PC-9 (cell line): ENCODE measurements at regions not wholly inside any gene's neighbourhood (a gene's known extent, or its start where the extent isn't known, plus 50 kb on each side); places are given as distances from the start of the nearest gene placed in this dataset.

ENCODE experiments used
- BruUV-seq: library from RNA; stranded (reverse); fragments of 400-500 nt; replicated peaks from 2 replicates; lab custom pipeline; 2021; lab: Mats Ljungman, UMichigan
- CTCF ChIA-PET: fragments of 300-600 bp; sonication (Branson Sonifier 250); formaldehyde crosslinking; loops from one replicate; lab custom pipeline; 2022; ENCODE audit warnings: antibody characterized with exemption; lab: Charles Lee
- POLR2A ChIA-PET: fragments of 300-600 bp; sonication (Branson Sonifier 250); formaldehyde crosslinking; loops from one replicate; lab custom pipeline; 2022; ENCODE audit warnings: antibody characterized with exemption; ENCODE audit not compliant: unreplicated experiment; lab: Charles Lee
- DNase-seq, 2 experiments: peaks; one replicate each; pipeline versions ENCODE4 v3.0.0 to v3.0.0-alpha.2; 2015 to 2022; ENCODE audit warnings: mixed read lengths in 1 of 2
- H2AFZ ChIP-seq: fragments of 200-600 bp; sonication (generic); 2 replicates; pipeline ENCODE4 v1.8.1; 2017; ENCODE audit warnings: antibody characterized with exemption
- H3F3A ChIP-seq: fragments of 200-600 bp; sonication (generic); 2 replicates; pipeline ENCODE4 v1.8.1; 2017; ENCODE audit warnings: antibody characterized with exemption, mild to moderate bottlenecking, low read depth; ENCODE audit not compliant: insufficient read depth
- H3K27ac ChIP-seq: fragments of 200-600 bp; sonication (generic); 2 replicates; pipeline ENCODE4 v1.6.1; 2016; ENCODE audit warnings: mixed run types
- H3K27me3 ChIP-seq: fragments of 200-600 bp; sonication (generic); 2 replicates; pipeline ENCODE4 v1.6.1; 2016; ENCODE audit warnings: low read depth, mixed run types; ENCODE audit not compliant: insufficient read depth
- H3K36me3 ChIP-seq: fragments of 200-600 bp; sonication (generic); 2 replicates; pipeline ENCODE4 v1.6.1; 2016; ENCODE audit warnings: low read depth, mixed run types
- H3K4me1 ChIP-seq: fragments of 200-600 bp; sonication (generic); replicated peaks from 2 replicates; pipeline ENCODE4 v1.6.1; 2016; ENCODE audit warnings: mixed run types; ENCODE audit not compliant: insufficient read depth
- H3K4me2 ChIP-seq: fragments of 200-600 bp; sonication (generic); 2 replicates; pipeline ENCODE4 v1.6.1; 2017; ENCODE audit warnings: mixed run types
- H3K4me3 ChIP-seq: fragments of 200-600 bp; sonication (generic); 2 replicates; pipeline ENCODE4 v1.6.1; 2016; ENCODE audit warnings: mixed run types
- H3K79me2 ChIP-seq: fragments of 200-600 bp; sonication (generic); 2 replicates; pipeline ENCODE4 v1.6.1; 2017; ENCODE audit warnings: low read depth, mixed run types
- H3K9me2 ChIP-seq: fragments of 200-600 bp; sonication (generic); 2 replicates; pipeline ENCODE4 v1.8.1; 2017; ENCODE audit warnings: mild to moderate bottlenecking; ENCODE audit not compliant: insufficient read depth
- H3K9me3 ChIP-seq: fragments of 200-600 bp; sonication (generic); 2 replicates; pipeline ENCODE4 v1.8.1; 2016; ENCODE audit warnings: low read depth; ENCODE audit not compliant: insufficient read depth
- H4K20me1 ChIP-seq: fragments of 200-600 bp; sonication (generic); 2 replicates; pipeline ENCODE4 v1.8.1; 2017; ENCODE audit not compliant: insufficient read depth
- CTCF ChIP-seq: fragments of 200-600 bp; sonication (generic); conservative IDR thresholded peaks from 2 replicates; pipeline ENCODE4 v1.6.1; 2017; ENCODE audit warnings: mixed run types, antibody characterized with exemption, mild to moderate bottlenecking, moderate library complexity
- EZH2 ChIP-seq: fragments of 200-600 bp; sonication (generic); IDR thresholded peaks from 2 replicates; pipeline ENCODE4 v1.8.0; 2017; ENCODE audit warnings: antibody characterized with exemption, low read depth
- intact Hi-C: fragments of 100-400 bp; cut with micrococcal nuclease; formaldehyde crosslinking; loops from one replicate; pipeline ENCODE4 v1.10.0; 2022; ENCODE audit not compliant: unreplicated experiment

- CTCF ChIA-PET = no interaction called here
- Histone ChIP-seq H2AFZ (no peak overlapping the region), H3K4me1 (no peaks in the 10 kb centered on the region), H3K27me3 (no peaks in the 10 kb centered on the region), H3F3A (no peaks in the 10 kb centered on the region), H3K9me3 (no peaks in the 10 kb centered on the region), H3K36me3 (no peaks in the 10 kb centered on the region), H4K20me1 (no peaks in the 10 kb centered on the region), H3K79me2 (no peaks in the 10 kb centered on the region), H3K9me2 (no peaks in the 10 kb centered on the region), H3K27ac (no peak overlapping the region), H3K4me3 (no peak overlapping the region), H3K4me2 (no peak overlapping the region)
- no peak for TF ChIP-seq CTCF
- no peak for TF ChIP-seq EZH2
- no TSS peak for BruUV-seq
- intact Hi-C loops = no loop called here
- no peak for DNase-seq
- POLR2A ChIA-PET = no interaction called here
Measured at GRCh38 chrX:10932842-10933440, 178.2 kb upstream of the HCCS start.

DNA sequence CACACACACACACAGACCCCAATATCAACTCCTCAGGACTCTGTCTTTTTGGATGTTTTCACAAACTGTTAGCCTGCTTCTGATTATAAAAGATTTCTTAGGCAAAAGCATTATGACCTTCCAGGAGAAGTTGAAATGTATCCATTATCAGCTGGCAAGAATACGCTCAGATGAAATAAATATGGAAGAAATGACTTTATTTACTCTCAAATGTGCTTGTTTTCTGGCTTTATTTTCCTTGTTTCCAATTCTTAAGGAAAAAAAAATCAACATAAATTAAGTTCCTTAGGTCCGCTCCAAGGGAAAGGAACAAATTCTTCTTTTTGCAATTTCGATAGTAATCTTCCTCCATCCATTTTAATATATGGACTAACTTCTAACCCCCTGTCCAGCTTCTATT, 175.6 kb upstream of the HCCS start:
- no peak for TF ChIP-seq CTCF
- Histone ChIP-seq H3K79me2 (no peaks in the 10 kb centered on the region), H3K4me1 (no peaks in the 10 kb centered on the region), H3F3A (no peaks in the 10 kb centered on the region), H3K36me3 (no peaks in the 10 kb centered on the region), H3K27me3 (no peaks in the 10 kb centered on the region), H3K4me3 (no peak overlapping the region), H3K9me2 (no peaks in the 10 kb centered on the region), H3K9me3 (no peaks in the 10 kb centered on the region), H3K27ac (no peak overlapping the region), H2AFZ (no peak overlapping the region), H3K4me2 (no peak overlapping the region), H4K20me1 (no peaks in the 10 kb centered on the region)
- no peak for DNase-seq
- no TSS peak for BruUV-seq
- CTCF ChIA-PET = no interaction called here
- intact Hi-C loops = no loop called here
- POLR2A ChIA-PET = no interaction called here

GRCh38 chrX:10936976-10937375, 174.2 kb upstream of the HCCS start:
- intact Hi-C loops = no loop called here
- Histone ChIP-seq H3K9me3 (no peaks in the 10 kb centered on the region), H2AFZ (no peak overlapping the region), H3K79me2 (no peaks in the 10 kb centered on the region), H3K4me3 (no peak overlapping the region), H3K4me2 (no peak overlapping the region), H3K36me3 (no peaks in the 10 kb centered on the region), H3K27ac (no peak overlapping the region), H3F3A (no peaks in the 10 kb centered on the region), H3K27me3 (no peaks in the 10 kb centered on the region), H4K20me1 (no peaks in the 10 kb centered on the region), H3K4me1 (no peaks in the 10 kb centered on the region), H3K9me2 (no peaks in the 10 kb centered on the region)
- CTCF ChIA-PET = no interaction called here
- no TSS peak for BruUV-seq
- POLR2A ChIA-PET = no interaction called here
- TF ChIP-seq CTCF = no peak
- TF ChIP-seq EZH2 = no peak
- no peak for DNase-seq
